GM12878 (cell line): ENCODE measurements at regions not wholly inside any gene's neighbourhood (a gene's known extent, or its start where the extent isn't known, plus 50 kb on each side); places are given as distances from the start of the nearest gene placed in this dataset.

Experiments
- CREB1 ChIP-seq: IDR thresholded peaks from 2 replicates; pipeline ENCODE4 v1.6.1; 2012; ENCODE audit warnings: low read depth, mild to moderate bottlenecking, inconsistent platforms
- EZH2 ChIP-seq: IDR thresholded peaks from 2 replicates; pipeline ENCODE4 v1.6.1; 2012; ENCODE audit warnings: low read depth, mild to moderate bottlenecking, control low read depth, inconsistent platforms, low read length, borderline replicate concordance; ENCODE audit not compliant: control insufficient read depth
- JUND ChIP-seq: IDR thresholded peaks from 2 replicates; pipeline ENCODE4 v1.6.1; 2012; ENCODE audit warnings: low read depth, mild to moderate bottlenecking, low read length, improper control_type of control experiment, moderate library complexity
- PML ChIP-seq: IDR thresholded peaks from 2 replicates; pipeline ENCODE4 v1.6.1; 2012; ENCODE audit warnings: low read length, inconsistent platforms
- POLR2A ChIP-seq: IDR thresholded peaks from 2 replicates; pipeline ENCODE4 v1.6.1; 2011; ENCODE audit warnings: low read depth, mild to moderate bottlenecking, low read length
- POLR2AphosphoS5 ChIP-seq: IDR thresholded peaks from 2 replicates; pipeline ENCODE4 v1.6.1; 2011; ENCODE audit warnings: mild to moderate bottlenecking, low read length, inconsistent platforms
- SREBF2 ChIP-seq: IDR thresholded peaks from 2 replicates; pipeline ENCODE4 v1.6.1; 2012; ENCODE audit warnings: mild to moderate bottlenecking, low read length
- YBX1 ChIP-seq: fragments of 450-650 bp; IDR thresholded peaks from 2 replicates; pipeline ENCODE4 v1.6.1; 2016; ENCODE audit warnings: antibody characterized with exemption
- YY1 ChIP-seq: IDR thresholded peaks from 2 replicates; pipeline ENCODE4 v1.6.1; 2011; ENCODE audit warnings: low read depth, mild to moderate bottlenecking, low read length
- TF ChIP-seq, protein P1 (sequence below), 3 experiments: IDR thresholded peaks in 2 of 3; conservative IDR thresholded peaks in 1 of 3; 2 replicates each; pipeline ENCODE4 v1.5.1; 2011; ENCODE audit warnings: low read depth in 3 of 3, low read length in 3 of 3, mild to moderate bottlenecking in 3 of 3, control low read depth in 2 of 3, moderate library complexity in 2 of 3, inconsistent platforms in 1 of 3, mixed read lengths in 1 of 3; ENCODE audit not compliant: control insufficient read depth in 2 of 3, insufficient read depth in 1 of 3; ENCODE audit errors: extremely low read depth in 1 of 3
- TF ChIP-seq, protein P2 (sequence below): fragments of 450-650 bp; IDR thresholded peaks from 2 replicates; pipeline ENCODE4 v1.6.1; 2016; ENCODE audit warnings: mild to moderate bottlenecking
- TF ChIP-seq, protein P3 (sequence below): fragments of 450-650 bp; IDR thresholded peaks from 2 replicates; pipeline ENCODE4 v1.6.1; 2014; ENCODE audit warnings: mild to moderate bottlenecking
- TF ChIP-seq, protein P4 (sequence below): IDR thresholded peaks from 2 replicates; pipeline ENCODE4 v1.6.1; 2012; ENCODE audit warnings: low read depth, low read length, improper control_type of control experiment

DNA sequence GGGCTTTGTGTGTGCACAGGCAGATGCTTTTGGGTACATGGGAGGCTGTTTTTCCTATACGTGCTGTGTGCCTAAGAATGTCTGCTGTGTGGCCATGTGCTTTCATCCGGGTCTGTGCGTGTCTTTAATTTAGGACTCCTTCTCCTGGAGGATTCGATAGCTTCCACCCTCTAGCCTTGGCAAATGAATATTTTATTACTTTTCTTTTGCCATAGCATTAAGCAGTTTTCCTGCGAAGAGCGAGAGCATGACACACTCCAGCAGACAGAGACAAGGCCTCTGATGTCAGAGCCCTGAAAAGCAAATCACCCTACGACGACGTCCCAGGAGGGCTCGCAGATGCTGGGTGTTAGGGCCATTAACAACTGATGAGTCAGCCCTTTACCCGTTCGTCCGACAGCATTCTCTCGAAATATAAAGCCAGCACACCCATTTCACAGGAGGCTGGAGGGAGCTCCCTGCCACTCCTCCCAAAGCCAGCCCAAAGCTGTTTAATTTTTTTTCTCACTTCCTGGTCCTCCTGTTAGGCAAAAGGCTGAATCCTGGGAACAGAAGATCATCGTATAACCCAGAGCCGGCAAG, 311.3 kb upstream of the ZMIZ1 start:
- TF ChIP-seq CREB1 (no peak), POLR2A (no peak), JUND (no peak), YY1 (no peak), YBX1 (no peak), PML (no peak), EZH2 (no peak), POLR2AphosphoS5 (no peak), SREBF2 (no peak)
- TF ChIP-seq, protein P1, sequence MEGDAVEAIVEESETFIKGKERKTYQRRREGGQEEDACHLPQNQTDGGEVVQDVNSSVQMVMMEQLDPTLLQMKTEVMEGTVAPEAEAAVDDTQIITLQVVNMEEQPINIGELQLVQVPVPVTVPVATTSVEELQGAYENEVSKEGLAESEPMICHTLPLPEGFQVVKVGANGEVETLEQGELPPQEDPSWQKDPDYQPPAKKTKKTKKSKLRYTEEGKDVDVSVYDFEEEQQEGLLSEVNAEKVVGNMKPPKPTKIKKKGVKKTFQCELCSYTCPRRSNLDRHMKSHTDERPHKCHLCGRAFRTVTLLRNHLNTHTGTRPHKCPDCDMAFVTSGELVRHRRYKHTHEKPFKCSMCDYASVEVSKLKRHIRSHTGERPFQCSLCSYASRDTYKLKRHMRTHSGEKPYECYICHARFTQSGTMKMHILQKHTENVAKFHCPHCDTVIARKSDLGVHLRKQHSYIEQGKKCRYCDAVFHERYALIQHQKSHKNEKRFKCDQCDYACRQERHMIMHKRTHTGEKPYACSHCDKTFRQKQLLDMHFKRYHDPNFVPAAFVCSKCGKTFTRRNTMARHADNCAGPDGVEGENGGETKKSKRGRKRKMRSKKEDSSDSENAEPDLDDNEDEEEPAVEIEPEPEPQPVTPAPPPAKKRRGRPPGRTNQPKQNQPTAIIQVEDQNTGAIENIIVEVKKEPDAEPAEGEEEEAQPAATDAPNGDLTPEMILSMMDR (IDR thresholded peaks at IDR 0.05 in 2 of 3, conservative IDR thresholded peaks at IDR 0.05 in 1 of 3; ENCODE audit: control insufficient read depth in 2 of 3, extremely low read depth in 1 of 3, insufficient read depth in 1 of 3, low read depth in 3 of 3, low read length in 3 of 3) = no peak
- TF ChIP-seq, protein P2, sequence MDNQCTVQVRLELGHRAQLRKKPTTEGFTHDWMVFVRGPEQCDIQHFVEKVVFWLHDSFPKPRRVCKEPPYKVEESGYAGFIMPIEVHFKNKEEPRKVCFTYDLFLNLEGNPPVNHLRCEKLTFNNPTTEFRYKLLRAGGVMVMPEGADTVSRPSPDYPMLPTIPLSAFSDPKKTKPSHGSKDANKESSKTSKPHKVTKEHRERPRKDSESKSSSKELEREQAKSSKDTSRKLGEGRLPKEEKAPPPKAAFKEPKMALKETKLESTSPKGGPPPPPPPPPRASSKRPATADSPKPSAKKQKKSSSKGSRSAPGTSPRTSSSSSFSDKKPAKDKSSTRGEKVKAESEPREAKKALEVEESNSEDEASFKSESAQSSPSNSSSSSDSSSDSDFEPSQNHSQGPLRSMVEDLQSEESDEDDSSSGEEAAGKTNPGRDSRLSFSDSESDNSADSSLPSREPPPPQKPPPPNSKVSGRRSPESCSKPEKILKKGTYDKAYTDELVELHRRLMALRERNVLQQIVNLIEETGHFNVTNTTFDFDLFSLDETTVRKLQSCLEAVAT = no peak
- TF ChIP-seq, protein P3, sequence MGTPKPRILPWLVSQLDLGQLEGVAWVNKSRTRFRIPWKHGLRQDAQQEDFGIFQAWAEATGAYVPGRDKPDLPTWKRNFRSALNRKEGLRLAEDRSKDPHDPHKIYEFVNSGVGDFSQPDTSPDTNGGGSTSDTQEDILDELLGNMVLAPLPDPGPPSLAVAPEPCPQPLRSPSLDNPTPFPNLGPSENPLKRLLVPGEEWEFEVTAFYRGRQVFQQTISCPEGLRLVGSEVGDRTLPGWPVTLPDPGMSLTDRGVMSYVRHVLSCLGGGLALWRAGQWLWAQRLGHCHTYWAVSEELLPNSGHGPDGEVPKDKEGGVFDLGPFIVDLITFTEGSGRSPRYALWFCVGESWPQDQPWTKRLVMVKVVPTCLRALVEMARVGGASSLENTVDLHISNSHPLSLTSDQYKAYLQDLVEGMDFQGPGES = no peak
- TF ChIP-seq, protein P4, sequence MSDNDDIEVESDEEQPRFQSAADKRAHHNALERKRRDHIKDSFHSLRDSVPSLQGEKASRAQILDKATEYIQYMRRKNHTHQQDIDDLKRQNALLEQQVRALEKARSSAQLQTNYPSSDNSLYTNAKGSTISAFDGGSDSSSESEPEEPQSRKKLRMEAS = no peak
